Breast epithelium (tissue), 4 donors: ENCODE measurements at regions not wholly inside any gene's neighbourhood (a gene's known extent, or its start where the extent isn't known, plus 50 kb on each side); places are given as distances from the start of the nearest gene placed in this dataset.

Experiments
- DNase-seq, 2 donors: peaks; one replicate each; pipeline ENCODE4 v3.0.0-alpha.2; 2019; ENCODE audit warnings: low spot score in 2 of 2
- H3K27ac ChIP-seq, 2 donors: fragments of 200-600 bp; sonication (generic) in 1 of 2; one replicate each; pipeline ENCODE4 v1.5.1; 2016 to 2019; ENCODE audit warnings: mild to moderate bottlenecking in 1 of 2
- H3K27me3 ChIP-seq, 2 donors: fragments of 200-600 bp; sonication (generic) in 1 of 2; one replicate each; pipeline versions ENCODE4 v1.5.1 to v1.6.0; 2017 to 2019; ENCODE audit warnings: control low read depth in 1 of 2, mild to moderate bottlenecking in 1 of 2
- H3K36me3 ChIP-seq: fragments of 200-600 bp; one replicate; pipeline ENCODE4 v1.5.1; 2019
- H3K4me1 ChIP-seq, 2 donors: fragments of 200-600 bp; sonication (generic); one replicate each; pipeline ENCODE4 v1.5.1; 2016 to 2019; ENCODE audit warnings: control low read depth in 1 of 2
- H3K4me3 ChIP-seq, 3 donors: fragments of 200-600 bp; sonication (generic); 1 replicate in 2 of 3; 2 replicates in 1 of 3; pipeline ENCODE4 v1.5.1; 2016 to 2019; ENCODE audit warnings: mild to moderate bottlenecking in 3 of 3, moderate library complexity in 2 of 3
- H3K9me3 ChIP-seq, 2 donors: fragments of 200-600 bp; sonication (generic) in 1 of 2; one replicate each; pipeline ENCODE4 v1.5.1; 2016 to 2019; ENCODE audit warnings: control low read depth in 1 of 2
- CTCF ChIP-seq, 3 donors: fragments of 450-650 bp; IDR thresholded peaks; one replicate each; pipeline ENCODE4 v1.5.1; 2016 to 2017; ENCODE audit warnings: antibody characterized with exemption in 3 of 3, mild to moderate bottlenecking in 3 of 3, moderate library complexity in 3 of 3
- POLR2A ChIP-seq: fragments of 450-650 bp; IDR thresholded peaks from one replicate; pipeline ENCODE4 v1.6.1; 2016; ENCODE audit warnings: antibody characterized with exemption, mild to moderate bottlenecking, moderate library complexity
- POLR2AphosphoS5 ChIP-seq, 3 donors: sonication (generic); formaldehyde crosslinking; IDR thresholded peaks; one replicate each; pipeline ENCODE4 v1.6.1; 2017; ENCODE audit warnings: antibody characterized with exemption in 3 of 3
- intact Hi-C: fragments of 100-400 bp; cut with DNase I; formaldehyde crosslinking; loops from one replicate; pipeline ENCODE4 v1.15.1; 2023; ENCODE audit warnings: low total_unique reads

GRCh38 chr6:44630125-44631028 is 242.9 kb downstream of the CDC5L start:
- H3K9me3 ChIP-seq, result no peaks in the 10 kb centered on the region
- H3K4me1 ChIP-seq, result no peaks in the 10 kb centered on the region
- no peak overlapping the region for H3K27ac ChIP-seq
- H3K27me3 ChIP-seq, result no peaks in the 10 kb centered on the region
- no peak for TF ChIP-seq POLR2AphosphoS5 (IDR thresholded peaks at IDR 0.05)
- no peak for TF ChIP-seq CTCF (IDR thresholded peaks at IDR 0.05)
- TF ChIP-seq POLR2A, result no peak
- no peak overlapping the region for H3K4me3 ChIP-seq
- no peaks in the 10 kb centered on the region for H3K36me3 ChIP-seq
- intact Hi-C loops, result no loop called here
- DNase-seq, result no peak

GRCh38 chr6:44631968-44632367 is 244.5 kb downstream of the CDC5L start:
- no peak for DNase-seq
- Histone ChIP-seq H3K27ac (no peak overlapping the region), H3K9me3 (no peaks in the 10 kb centered on the region), H3K36me3 (no peaks in the 10 kb centered on the region), H3K4me1 (no peaks in the 10 kb centered on the region), H3K27me3 (no peaks in the 10 kb centered on the region), H3K4me3 (no peak overlapping the region)
- TF ChIP-seq CTCF (IDR thresholded peaks at IDR 0.05) (no peak), POLR2AphosphoS5 (IDR thresholded peaks at IDR 0.05) (no peak), POLR2A (no peak)
- intact Hi-C loops, result no loop called here

GRCh38 chr6:44634321-44634720 is 246.8 kb downstream of the CDC5L start:
- no peak for DNase-seq
- intact Hi-C loops, result no loop called here

GRCh38 chr6:44635486-44635885 is 248.0 kb downstream of the CDC5L start:
- no peak for DNase-seq
- Histone ChIP-seq H3K27ac (no peak overlapping the region), H3K4me1 (no peaks in the 10 kb centered on the region), H3K27me3 (no peaks in the 10 kb centered on the region), H3K4me3 (no peak overlapping the region), H3K36me3 (no peaks in the 10 kb centered on the region), H3K9me3 (no peaks in the 10 kb centered on the region)
- TF ChIP-seq POLR2A (no peak), CTCF (IDR thresholded peaks at IDR 0.05) (no peak), POLR2AphosphoS5 (IDR thresholded peaks at IDR 0.05) (no peak)
- intact Hi-C loops, result no loop called here

More at GRCh38 chr6:44634321-44634720, 246.8 kb downstream of the CDC5L start:
- no peak for TF ChIP-seq POLR2AphosphoS5 (IDR thresholded peaks at IDR 0.05)
- no peak for TF ChIP-seq CTCF (IDR thresholded peaks at IDR 0.05)
- TF ChIP-seq POLR2A, result no peak
- no peaks in the 10 kb centered on the region for H3K27me3 ChIP-seq
- no peak overlapping the region for H3K4me3 ChIP-seq
- H3K9me3 ChIP-seq, result no peaks in the 10 kb centered on the region
- H3K36me3 ChIP-seq, result no peaks in the 10 kb centered on the region
- H3K27ac ChIP-seq, result no peak overlapping the region
- no peaks in the 10 kb centered on the region for H3K4me1 ChIP-seq

GRCh38 chr6:44636561-44637248 is 249.2 kb downstream of the CDC5L start:
- no peaks in the 10 kb centered on the region for H3K27me3 ChIP-seq
- H3K27ac ChIP-seq, result no peak overlapping the region
- intact Hi-C loops, result no loop called here
- no peak overlapping the region for H3K4me3 ChIP-seq
- DNase-seq, result no peak
- no peak for TF ChIP-seq POLR2A
- no peak for TF ChIP-seq CTCF (IDR thresholded peaks at IDR 0.05)
- TF ChIP-seq POLR2AphosphoS5 (IDR thresholded peaks at IDR 0.05), result no peak
- no peaks in the 10 kb centered on the region for H3K9me3 ChIP-seq
- H3K4me1 ChIP-seq, result no peaks in the 10 kb centered on the region
- no peaks in the 10 kb centered on the region for H3K36me3 ChIP-seq
